Thyroid gland (tissue), 4 donors: ENCODE measurements at regions not wholly inside any gene's neighbourhood (a gene's known extent, or its start where the extent isn't known, plus 50 kb on each side); places are given as distances from the start of the nearest gene placed in this dataset.

Experiments used
- DNase-seq, 2 donors: peaks; one replicate each; pipeline ENCODE4 v3.0.0-alpha.2; 2019
- H3K27ac ChIP-seq, 3 donors: fragments of 200-600 bp; sonication (generic); 1 replicate in 2 of 3; 2 replicates in 1 of 3; pipeline ENCODE4 v1.5.1; 2016 to 2019; ENCODE audit warnings: mild to moderate bottlenecking in 1 of 3, moderate library complexity in 1 of 3
- H3K27me3 ChIP-seq: fragments of 200-600 bp; sonication (generic); one replicate; pipeline ENCODE4 v1.5.1; 2019
- H3K36me3 ChIP-seq, 2 donors: fragments of 200-600 bp; sonication (generic); one replicate each; pipeline ENCODE4 v1.5.1; 2016 to 2019
- H3K4me1 ChIP-seq, 2 donors: fragments of 200-600 bp; sonication (generic); one replicate each; pipeline ENCODE4 v1.5.1; 2017 to 2019
- H3K4me3 ChIP-seq, 3 donors: fragments of 200-600 bp; sonication (generic); replicated peaks in 1 of 3; 1 replicate in 2 of 3; 2 replicates in 1 of 3; pipeline ENCODE4 v1.5.1; 2016; ENCODE audit warnings: mild to moderate bottlenecking in 1 of 3
- H3K9me3 ChIP-seq: fragments of 200-600 bp; sonication (generic); one replicate; pipeline ENCODE4 v1.5.1; 2017
- POLR2A ChIP-seq, 2 donors: fragments of 450-650 bp; IDR thresholded peaks; one replicate each; pipeline ENCODE4 v1.6.1; 2017; ENCODE audit warnings: antibody characterized with exemption in 2 of 2, mild to moderate bottlenecking in 2 of 2, moderate library complexity in 1 of 2
- WGBS, 2 donors: methylation state at CpG; one replicate each; pipeline ENCODE4 v1.1.5; 2017; 5-methylcytosine and 5-hydroxymethylcytosine counted together
- intact Hi-C: fragments of 100-400 bp; cut with DNase I; formaldehyde crosslinking; loops from one replicate; pipeline ENCODE4 v1.15.1; 2023
- TF ChIP-seq, protein P1 (sequence below), 6 experiments: fragments of 200-600 bp in 3 of 6; fragments of 450-650 bp in 3 of 6; sonication (generic) in 3 of 6; IDR thresholded peaks; one replicate each; pipeline ENCODE4 v1.5.1; 2016 to 2019; ENCODE audit warnings: antibody characterized with exemption in 6 of 6, mild to moderate bottlenecking in 2 of 6, inconsistent platforms in 1 of 6, moderate library complexity in 1 of 6

GRCh38 chr18:41096504-41096903 is 858.5 kb upstream of the PIK3C3 start:
- Histone ChIP-seq H3K36me3 (no peaks in the 10 kb centered on the region), H3K4me1 (no peaks in the 10 kb centered on the region), H3K9me3 (no peaks in the 10 kb centered on the region), H3K27me3 (no peaks in the 10 kb centered on the region), H3K4me3 (no peak overlapping the region), H3K27ac (no peak overlapping the region)
- 39 to 47% methylated on average over 5 of the region's 5 CpGs for WGBS, 2 donors
- no peak for TF ChIP-seq POLR2A (IDR thresholded peaks at IDR 0.05)
- TF ChIP-seq, protein P1, sequence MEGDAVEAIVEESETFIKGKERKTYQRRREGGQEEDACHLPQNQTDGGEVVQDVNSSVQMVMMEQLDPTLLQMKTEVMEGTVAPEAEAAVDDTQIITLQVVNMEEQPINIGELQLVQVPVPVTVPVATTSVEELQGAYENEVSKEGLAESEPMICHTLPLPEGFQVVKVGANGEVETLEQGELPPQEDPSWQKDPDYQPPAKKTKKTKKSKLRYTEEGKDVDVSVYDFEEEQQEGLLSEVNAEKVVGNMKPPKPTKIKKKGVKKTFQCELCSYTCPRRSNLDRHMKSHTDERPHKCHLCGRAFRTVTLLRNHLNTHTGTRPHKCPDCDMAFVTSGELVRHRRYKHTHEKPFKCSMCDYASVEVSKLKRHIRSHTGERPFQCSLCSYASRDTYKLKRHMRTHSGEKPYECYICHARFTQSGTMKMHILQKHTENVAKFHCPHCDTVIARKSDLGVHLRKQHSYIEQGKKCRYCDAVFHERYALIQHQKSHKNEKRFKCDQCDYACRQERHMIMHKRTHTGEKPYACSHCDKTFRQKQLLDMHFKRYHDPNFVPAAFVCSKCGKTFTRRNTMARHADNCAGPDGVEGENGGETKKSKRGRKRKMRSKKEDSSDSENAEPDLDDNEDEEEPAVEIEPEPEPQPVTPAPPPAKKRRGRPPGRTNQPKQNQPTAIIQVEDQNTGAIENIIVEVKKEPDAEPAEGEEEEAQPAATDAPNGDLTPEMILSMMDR (IDR thresholded peaks at IDR 0.05): no peak
- intact Hi-C loops: no loop called here
- DNase-seq: peak in 1 of 2 donors; percentile 3

DNA sequence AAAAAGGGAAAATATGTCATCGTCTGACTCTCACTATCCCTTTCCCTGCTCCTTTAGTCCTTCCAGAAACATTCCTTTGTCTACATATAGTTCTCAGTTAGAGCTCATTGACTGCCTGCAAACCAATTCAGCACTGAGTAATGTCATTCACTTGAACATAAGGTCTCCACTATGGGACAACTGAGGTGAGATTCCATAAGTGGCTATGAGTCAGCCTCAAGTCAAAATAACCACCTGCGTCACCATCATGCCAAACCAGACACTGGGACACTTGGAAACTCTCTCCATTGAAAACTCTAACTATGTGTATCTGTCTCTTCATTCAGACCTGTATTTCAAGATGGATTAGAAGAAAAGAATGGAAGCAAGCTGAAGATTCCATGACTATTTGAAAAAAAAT is 878.0 kb upstream of the PIK3C3 start:
- intact Hi-C loops: no loop called here
- H3K27ac ChIP-seq: no peak overlapping the region
- WGBS, 2 donors: 90 to 97% methylated on average over 2 of the region's 2 CpGs
- H3K27me3 ChIP-seq: no peaks in the 10 kb centered on the region
- no peak for DNase-seq
- no peaks in the 10 kb centered on the region for H3K4me1 ChIP-seq
- no peak overlapping the region for H3K4me3 ChIP-seq
- no peaks in the 10 kb centered on the region for H3K36me3 ChIP-seq
- H3K9me3 ChIP-seq: no peaks in the 10 kb centered on the region
- TF ChIP-seq POLR2A (IDR thresholded peaks at IDR 0.05): no peak
- TF ChIP-seq, protein P1 (IDR thresholded peaks at IDR 0.05): no peak

- TF ChIP-seq POLR2A (IDR thresholded peaks at IDR 0.05): no peak
- TF ChIP-seq, protein P1 (IDR thresholded peaks at IDR 0.05): no peak
- H3K4me3 ChIP-seq: no peak overlapping the region
- H3K4me1 ChIP-seq: no peaks in the 10 kb centered on the region
- no peaks in the 10 kb centered on the region for H3K27me3 ChIP-seq
- no peak for DNase-seq
- H3K36me3 ChIP-seq: no peaks in the 10 kb centered on the region
- intact Hi-C loops: no loop called here
- no peaks in the 10 kb centered on the region for H3K9me3 ChIP-seq
- H3K27ac ChIP-seq: no peak overlapping the region
- 49 to 53% methylated on average over 1 of the region's 1 CpG for WGBS, 2 donors
These were observed 879.8 kb upstream of the PIK3C3 start for GRCh38 chr18:41075212-41075611.

DNA sequence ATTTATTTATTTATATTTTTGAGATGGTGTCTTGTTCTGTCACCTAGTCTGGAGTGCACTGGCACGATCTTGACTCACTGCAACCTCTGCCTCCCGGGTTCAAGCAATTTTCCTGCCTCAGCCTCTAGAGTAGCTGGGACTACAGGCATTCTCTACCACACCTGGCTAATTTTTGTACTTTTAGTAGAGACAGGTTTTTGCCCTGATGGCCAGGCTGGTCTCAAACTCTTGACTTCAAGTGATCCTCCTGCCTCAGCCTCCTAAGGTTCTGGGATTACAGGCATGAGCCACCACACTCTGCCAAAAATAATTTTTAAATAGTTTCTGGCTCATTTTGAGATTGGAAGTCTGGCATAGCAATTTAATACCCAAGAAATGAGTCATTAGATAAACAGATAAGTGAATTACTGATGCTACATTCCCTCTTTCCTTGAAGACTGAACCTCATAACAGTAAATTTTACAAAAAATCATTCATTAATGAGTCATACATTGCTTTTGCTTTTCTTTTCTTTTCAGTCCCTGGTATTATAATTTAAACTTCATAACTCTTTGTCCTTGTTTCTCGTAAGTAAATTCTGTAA is 881.6 kb upstream of the PIK3C3 start:
- intact Hi-C loops: no loop called here
- no peak overlapping the region for H3K27ac ChIP-seq
- no peaks in the 10 kb centered on the region for H3K36me3 ChIP-seq
- no peak for DNase-seq
- H3K27me3 ChIP-seq: no peaks in the 10 kb centered on the region
- no peaks in the 10 kb centered on the region for H3K9me3 ChIP-seq
- H3K4me1 ChIP-seq: no peaks in the 10 kb centered on the region
- TF ChIP-seq, protein P1 (IDR thresholded peaks at IDR 0.05): no peak
- TF ChIP-seq POLR2A (IDR thresholded peaks at IDR 0.05): no peak
- H3K4me3 ChIP-seq: no peak overlapping the region
- 78 to 89% methylated on average over 3 of the region's 3 CpGs for WGBS, 2 donors

- Histone ChIP-seq H3K9me3 (no peaks in the 10 kb centered on the region), H3K27me3 (no peaks in the 10 kb centered on the region), H3K36me3 (no peaks in the 10 kb centered on the region), H3K27ac (no peak overlapping the region), H3K4me3 (no peak overlapping the region), H3K4me1 (no peaks in the 10 kb centered on the region)
- 0 to 36% methylated on average over 1 of the region's 1 CpG for WGBS, 2 donors
- no peak for TF ChIP-seq POLR2A (IDR thresholded peaks at IDR 0.05)
- TF ChIP-seq, protein P1 (IDR thresholded peaks at IDR 0.05): no peak
- intact Hi-C loops: no loop called here
- no peak for DNase-seq
These were observed 882.1 kb upstream of the PIK3C3 start for GRCh38 chr18:41072946-41073345.
